CD14-positive monocyte (primary cell): ENCODE measurements at regions not wholly inside any gene's neighbourhood (a gene's known extent, or its start where the extent isn't known, plus 50 kb on each side); places are given as distances from the start of the nearest gene placed in this dataset.

Experiments
- DNase-seq, 3 donors: peaks; one replicate each; pipeline ENCODE4 v3.0.0-alpha.2; 2011 to 2022
- H2AFZ ChIP-seq: 2 replicates; pipeline ENCODE4 v1.6.0; 2012; ENCODE audit warnings: mild to moderate bottlenecking, low read depth, low read length, inconsistent platforms; ENCODE audit not compliant: insufficient read depth, poor library complexity, severe bottlenecking
- H3K27ac ChIP-seq, 2 donors: 1 replicate in 1 of 2; 2 replicates in 1 of 2; pipeline ENCODE4 v1.5.1; 2012 to 2013; ENCODE audit warnings: low read length in 2 of 2, control low read depth in 1 of 2, inconsistent platforms in 1 of 2, low read depth in 1 of 2, mild to moderate bottlenecking in 1 of 2
- H3K27me3 ChIP-seq, 2 donors: one replicate each; pipeline versions ENCODE4 v1.6.0 to v1.6.1; 2011 to 2013; ENCODE audit warnings: low read length in 2 of 2; ENCODE audit not compliant: control insufficient read depth in 2 of 2, insufficient read depth in 2 of 2
- H3K36me3 ChIP-seq, 2 donors: replicated peaks in 1 of 2; 1 replicate in 1 of 2; 2 replicates in 1 of 2; pipeline versions ENCODE4 v1.5.1 to v1.6.1; 2012 to 2013; ENCODE audit warnings: low read length in 2 of 2, control low read depth in 1 of 2, inconsistent platforms in 1 of 2, mild to moderate bottlenecking in 1 of 2; ENCODE audit not compliant: insufficient read depth in 2 of 2, control insufficient read depth in 1 of 2
- H3K4me1 ChIP-seq, 2 donors: 1 replicate in 1 of 2; 2 replicates in 1 of 2; pipeline versions ENCODE4 v1.5.1 to v1.6.1; 2012 to 2013; ENCODE audit warnings: low read length in 2 of 2, control low read depth in 1 of 2, inconsistent platforms in 1 of 2, mild to moderate bottlenecking in 1 of 2, moderate library complexity in 1 of 2; ENCODE audit not compliant: insufficient read depth in 2 of 2, control insufficient read depth in 1 of 2
- H3K4me2 ChIP-seq: replicated peaks from 2 replicates; pipeline ENCODE3; 2012; ENCODE audit warnings: low read length, moderate library complexity, mild to moderate bottlenecking; ENCODE audit not compliant: poor library complexity, severe bottlenecking; ENCODE audit errors: extremely low read depth
- H3K4me3 ChIP-seq, 3 experiments: fragments of 200-600 bp in 1 of 3; sonication (generic) in 1 of 3; replicated peaks in 1 of 3; 1 replicate in 2 of 3; 2 replicates in 1 of 3; pipeline ENCODE4 v1.5.1; 2011 to 2013; ENCODE audit warnings: low read length in 3 of 3, mild to moderate bottlenecking in 3 of 3, control low read depth in 2 of 3, low read depth in 2 of 3, inconsistent platforms in 1 of 3, moderate library complexity in 1 of 3
- H3K79me2 ChIP-seq: 2 replicates; pipeline ENCODE4 v1.6.0; 2012; ENCODE audit warnings: mild to moderate bottlenecking, control low read depth, inconsistent platforms, low read length, moderate library complexity; ENCODE audit not compliant: insufficient read depth
- H3K9ac ChIP-seq: 2 replicates; pipeline ENCODE4 v1.6.0; 2017; ENCODE audit warnings: low read length, mild to moderate bottlenecking; ENCODE audit not compliant: insufficient read depth, poor library complexity, severe bottlenecking
- H3K9me3 ChIP-seq, 2 donors: replicated peaks in 1 of 2; 1 replicate in 1 of 2; 2 replicates in 1 of 2; pipeline versions ENCODE4 v1.5.1 to v1.6.1; 2012 to 2013; ENCODE audit warnings: low read length in 2 of 2, control low read depth in 1 of 2; ENCODE audit not compliant: control insufficient read depth in 1 of 2, insufficient read depth in 1 of 2
- H4K20me1 ChIP-seq: 2 replicates; pipeline ENCODE4 v1.6.0; 2012; ENCODE audit warnings: mild to moderate bottlenecking, low read length, control low read depth, moderate library complexity; ENCODE audit not compliant: insufficient read depth
- H3K27ac Mint-ChIP-seq, 7 donors: one replicate each; pipeline ENCODE4 v1.8.0; 2020; ENCODE audit warnings: mild to moderate bottlenecking in 7 of 7, mixed read lengths in 7 of 7, moderate library complexity in 6 of 7, inconsistent platforms in 2 of 7
- H3K27me3 Mint-ChIP-seq, 3 donors: one replicate each; pipeline ENCODE4 v1.8.0; 2021 to 2022; ENCODE audit warnings: low read depth in 3 of 3, mild to moderate bottlenecking in 3 of 3, mixed read lengths in 3 of 3, moderate library complexity in 3 of 3, inconsistent platforms in 1 of 3
- H3K36me3 Mint-ChIP-seq, 2 donors: one replicate each; pipeline ENCODE4 v1.8.0; 2020; ENCODE audit warnings: mixed read lengths in 2 of 2, inconsistent platforms in 1 of 2, mild to moderate bottlenecking in 1 of 2
- H3K4me1 Mint-ChIP-seq: one replicate; pipeline ENCODE4 v1.8.0; 2020; ENCODE audit warnings: mild to moderate bottlenecking, mixed read lengths
- H3K4me3 Mint-ChIP-seq, 2 donors: one replicate each; pipeline ENCODE4 v1.8.0; 2020; ENCODE audit warnings: mild to moderate bottlenecking in 2 of 2, mixed read lengths in 2 of 2, moderate library complexity in 1 of 2
- H3K9me3 Mint-ChIP-seq, 7 donors: one replicate each; pipeline ENCODE4 v1.8.0; 2020 to 2022; ENCODE audit warnings: mixed read lengths in 7 of 7, mild to moderate bottlenecking in 6 of 7, moderate library complexity in 6 of 7, inconsistent platforms in 2 of 7
- CTCF ChIP-seq: fragments of 200-600 bp; IDR thresholded peaks from one replicate; pipeline ENCODE4 v1.8.0; 2022; ENCODE audit warnings: antibody characterized with exemption, mild to moderate bottlenecking
- WGBS: methylation state at CpG from one replicate; pipeline ENCODE4 v1.1.5; 2013; ENCODE audit warnings: missing lambda C conversion rate; ENCODE audit not compliant: insufficient coverage; 5-methylcytosine and 5-hydroxymethylcytosine counted together
- intact Hi-C, 2 donors: fragments of 100-400 bp; cut with micrococcal nuclease; formaldehyde crosslinking; loops; one replicate each; pipeline versions ENCODE4 v1.15.0 to v1.15.1; 2023

GRCh38 chr1:116278541-116278866, 94.5 kb upstream of the ATP1A1 start:
- H3K36me3 Mint-ChIP-seq, result no peaks in the 10 kb centered on the region
- peaks cover 2 to 5% of the 10 kb centered on the region in 2 donors for H3K9me3 ChIP-seq
- no peaks in the 10 kb centered on the region for H3K36me3 ChIP-seq
- H3K4me3 ChIP-seq, result no peak overlapping the region
- no peak overlapping the region for H3K27ac Mint-ChIP-seq
- H3K4me3 Mint-ChIP-seq, result no peak overlapping the region
- 100% methylated on average over 5 of the region's 6 CpGs for WGBS
- peaks cover 2 to 7% (median 5%) of the 10 kb centered on the region in 3 donors for H3K27me3 Mint-ChIP-seq
- intact Hi-C loops, result no loop called here
- H3K9me3 Mint-ChIP-seq, result peaks cover 7 to 20% (median 13%) of the 10 kb centered on the region in 7 donors
- H2AFZ ChIP-seq, result no peak overlapping the region
- no peak overlapping the region for H3K27ac ChIP-seq
- TF ChIP-seq CTCF, result no peak
- DNase-seq, result no peak
- H3K27me3 ChIP-seq, result peaks cover 2 to 4% of the 10 kb centered on the region in 2 donors
- H3K79me2 ChIP-seq, result no peaks in the 10 kb centered on the region
- H3K4me2 ChIP-seq, result no peak overlapping the region
- no peak overlapping the region for H3K9ac ChIP-seq
- H3K4me1 ChIP-seq, result no peaks in the 10 kb centered on the region
- H3K4me1 Mint-ChIP-seq, result no peaks in the 10 kb centered on the region
- H4K20me1 ChIP-seq, result no peaks in the 10 kb centered on the region

- H3K4me3 ChIP-seq, result no peak overlapping the region
- no peaks in the 10 kb centered on the region for H3K36me3 ChIP-seq
- Mint-ChIP-seq H3K9me3 (peaks cover 7 to 21% (median 13%) of the 10 kb centered on the region in 7 donors), H3K4me1 (no peaks in the 10 kb centered on the region), H3K4me3 (no peak overlapping the region), H3K36me3 (no peaks in the 10 kb centered on the region), H3K27ac (no peak overlapping the region), H3K27me3 (peaks cover 2 to 7% (median 4%) of the 10 kb centered on the region in 3 donors)
- H3K79me2 ChIP-seq, result no peaks in the 10 kb centered on the region
- H4K20me1 ChIP-seq, result no peaks in the 10 kb centered on the region
- intact Hi-C loops, result no loop called here
- no peak overlapping the region for H3K4me2 ChIP-seq
- peaks cover 2 to 5% of the 10 kb centered on the region in 2 donors for H3K9me3 ChIP-seq
- H3K27ac ChIP-seq, result no peak overlapping the region
- WGBS, result no CpG with 5 or more reads among the region's 3 CpGs
- no peak for DNase-seq
- H3K27me3 ChIP-seq, result peaks cover 2 to 4% of the 10 kb centered on the region in 2 donors
- no peak overlapping the region for H2AFZ ChIP-seq
- TF ChIP-seq CTCF, result no peak
- no peak overlapping the region for H3K9ac ChIP-seq
- no peaks in the 10 kb centered on the region for H3K4me1 ChIP-seq
These were observed 93.3 kb upstream of the ATP1A1 start for GRCh38 chr1:116279715-116280114.
